Left ventricle myocardium inferior (tissue), 1 donor: ENCODE measurements at regions not wholly inside any gene's neighbourhood (a gene's known extent, or its start where the extent isn't known, plus 50 kb on each side); places are given as distances from the start of the nearest gene placed in this dataset.

Experiments
- DNase-seq: peaks from one replicate; pipeline ENCODE4 v3.0.0-alpha.2; 2020
- H3K27ac ChIP-seq: fragments of 200-600 bp; replicated peaks from 2 replicates; pipeline ENCODE4 v1.8.0; 2021
- H3K27me3 ChIP-seq: fragments of 200-600 bp; 2 replicates; pipeline ENCODE4 v1.8.0; 2021; ENCODE audit warnings: low read depth
- H3K36me3 ChIP-seq: fragments of 200-600 bp; 2 replicates; pipeline ENCODE4 v1.8.0; 2021
- H3K4me1 ChIP-seq: fragments of 200-600 bp; 2 replicates; pipeline ENCODE4 v1.8.0; 2021
- H3K4me3 ChIP-seq: fragments of 200-600 bp; 2 replicates; pipeline ENCODE4 v1.8.0; 2021; ENCODE audit warnings: mild to moderate bottlenecking, moderate library complexity
- H3K9me3 ChIP-seq: fragments of 200-600 bp; replicated peaks from 2 replicates; pipeline ENCODE4 v1.8.0; 2021
- intact Hi-C: fragments of 100-400 bp; cut with micrococcal nuclease; formaldehyde crosslinking; loops from one replicate; pipeline ENCODE4 v1.11.0; 2022
- TF ChIP-seq, protein P1 (sequence below): fragments of 200-600 bp; IDR thresholded peaks from 2 replicates; pipeline ENCODE4 v1.8.0; 2021; ENCODE audit warnings: antibody characterized with exemption, mild to moderate bottlenecking, borderline replicate concordance
- donor health status: DM: no; HTN: yes; CAD: no; lungs with severe emphysema.

- H3K27me3 ChIP-seq: no peaks in the 10 kb centered on the region
- intact Hi-C loops: no loop called here
- H3K36me3 ChIP-seq: no peaks in the 10 kb centered on the region
- H3K4me3 ChIP-seq: no peak overlapping the region
- peak overlapping the region; percentile 81 for H3K27ac ChIP-seq
- peaks cover 47% of the 10 kb centered on the region for H3K4me1 ChIP-seq
- TF ChIP-seq, protein P1, sequence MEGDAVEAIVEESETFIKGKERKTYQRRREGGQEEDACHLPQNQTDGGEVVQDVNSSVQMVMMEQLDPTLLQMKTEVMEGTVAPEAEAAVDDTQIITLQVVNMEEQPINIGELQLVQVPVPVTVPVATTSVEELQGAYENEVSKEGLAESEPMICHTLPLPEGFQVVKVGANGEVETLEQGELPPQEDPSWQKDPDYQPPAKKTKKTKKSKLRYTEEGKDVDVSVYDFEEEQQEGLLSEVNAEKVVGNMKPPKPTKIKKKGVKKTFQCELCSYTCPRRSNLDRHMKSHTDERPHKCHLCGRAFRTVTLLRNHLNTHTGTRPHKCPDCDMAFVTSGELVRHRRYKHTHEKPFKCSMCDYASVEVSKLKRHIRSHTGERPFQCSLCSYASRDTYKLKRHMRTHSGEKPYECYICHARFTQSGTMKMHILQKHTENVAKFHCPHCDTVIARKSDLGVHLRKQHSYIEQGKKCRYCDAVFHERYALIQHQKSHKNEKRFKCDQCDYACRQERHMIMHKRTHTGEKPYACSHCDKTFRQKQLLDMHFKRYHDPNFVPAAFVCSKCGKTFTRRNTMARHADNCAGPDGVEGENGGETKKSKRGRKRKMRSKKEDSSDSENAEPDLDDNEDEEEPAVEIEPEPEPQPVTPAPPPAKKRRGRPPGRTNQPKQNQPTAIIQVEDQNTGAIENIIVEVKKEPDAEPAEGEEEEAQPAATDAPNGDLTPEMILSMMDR: no peak
- DNase-seq: no peak
- H3K9me3 ChIP-seq: no peaks in the 10 kb centered on the region
Measured at GRCh38 chr10:33126742-33127141, 168.7 kb upstream of the ITGB1 start.

GRCh38 chr10:33125522-33126517, 167.8 kb upstream of the ITGB1 start:
- DNase-seq: no peak
- Histone ChIP-seq H3K27me3 (no peaks in the 10 kb centered on the region), H3K36me3 (no peaks in the 10 kb centered on the region), H3K4me1 (peaks cover 47% of the 10 kb centered on the region), H3K27ac (peak overlapping the region; percentile 81), H3K4me3 (no peak overlapping the region), H3K9me3 (no peaks in the 10 kb centered on the region)
- intact Hi-C loops: no loop called here
- TF ChIP-seq, protein P1: no peak

GRCh38 chr10:33125111-33125510, 167.1 kb upstream of the ITGB1 start:
- Histone ChIP-seq H3K36me3 (no peaks in the 10 kb centered on the region), H3K4me3 (no peak overlapping the region), H3K4me1 (peaks cover 45% of the 10 kb centered on the region), H3K9me3 (no peaks in the 10 kb centered on the region), H3K27ac (peak overlapping the region; percentile 81), H3K27me3 (no peaks in the 10 kb centered on the region)
- intact Hi-C loops: no loop called here
- TF ChIP-seq, protein P1: no peak
- no peak for DNase-seq

DNA sequence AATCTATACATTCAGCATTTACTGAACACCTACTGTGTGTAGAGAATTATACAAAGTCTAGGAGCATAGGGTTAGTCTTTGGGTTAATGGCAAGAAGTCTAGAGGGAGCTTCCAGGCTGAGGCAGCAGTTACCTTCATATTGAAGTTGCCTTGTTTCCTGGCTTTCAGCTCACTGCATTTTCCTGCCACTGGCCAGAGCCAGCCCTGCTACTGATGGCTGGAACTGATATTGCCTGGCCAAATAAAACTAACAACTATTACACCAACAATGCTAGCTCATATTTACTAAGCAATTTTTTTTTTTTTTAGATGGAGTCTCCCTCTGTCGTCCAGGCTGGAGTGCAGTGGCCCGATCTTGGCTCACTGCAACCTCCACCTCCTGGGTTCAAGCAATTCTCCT, 165.7 kb upstream of the ITGB1 start:
- Histone ChIP-seq H3K4me1 (peaks cover 31% of the 10 kb centered on the region), H3K36me3 (no peaks in the 10 kb centered on the region), H3K9me3 (no peaks in the 10 kb centered on the region), H3K4me3 (no peak overlapping the region), H3K27ac (no peak overlapping the region), H3K27me3 (no peaks in the 10 kb centered on the region)
- intact Hi-C loops: no loop called here
- TF ChIP-seq, protein P1: no peak
- no peak for DNase-seq

- Histone ChIP-seq H3K4me1 (peaks cover 27% of the 10 kb centered on the region), H3K9me3 (no peaks in the 10 kb centered on the region), H3K27ac (no peak overlapping the region), H3K27me3 (no peaks in the 10 kb centered on the region), H3K36me3 (no peaks in the 10 kb centered on the region), H3K4me3 (no peak overlapping the region)
- no peak for DNase-seq
- TF ChIP-seq, protein P1: no peak
- intact Hi-C loops: no loop called here
Measured at GRCh38 chr10:33122014-33122809, 164.2 kb upstream of the ITGB1 start.
